Activated CD4-positive, alpha-beta T cell treated with anti-CD3 and anti-CD28 coated beads, Interleukin-2, Interleukin-6, amounts not matched to agents 100 ng/mL and 50 ng/mL, durations not matched to agents 16 hours and 8 hours (primary cell): ENCODE measurements at regions not wholly inside any gene's neighbourhood (a gene's known extent, or its start where the extent isn't known, plus 50 kb on each side); places are given as distances from the start of the nearest gene placed in this dataset.

ENCODE experiments used
- DNase-seq: peaks from one replicate; pipeline ENCODE4 v3.0.0-alpha.2; 2020

- no peak for DNase-seq
These were observed 317.4 kb downstream of the SAMD5 start for GRCh38 chr6:147825848-147826247.

- DNase-seq = no peak
These were observed 318.2 kb downstream of the SAMD5 start for GRCh38 chr6:147826698-147827097.

GRCh38 chr6:147829418-147829817, 320.9 kb downstream of the SAMD5 start:
- no peak for DNase-seq

GRCh38 chr6:147829835-147830234, 321.3 kb downstream of the SAMD5 start:
- DNase-seq = no peak

- DNase-seq = no peak
These were observed 322.9 kb downstream of the SAMD5 start for GRCh38 chr6:147831356-147831755.

- DNase-seq = no peak
These were observed 325.1 kb downstream of the SAMD5 start for GRCh38 chr6:147833607-147834006.

- DNase-seq = no peak
These were observed 325.7 kb downstream of the SAMD5 start for GRCh38 chr6:147834084-147834776.

GRCh38 chr6:147837540-147837939, 329.1 kb downstream of the SAMD5 start:
- DNase-seq = no peak

GRCh38 chr6:147839708-147840610, 331.5 kb downstream of the SAMD5 start:
- no peak for DNase-seq

- no peak for DNase-seq
These were observed 333.2 kb downstream of the SAMD5 start for GRCh38 chr6:147841547-147842148.

- DNase-seq = no peak
These were observed 341.2 kb downstream of the SAMD5 start for GRCh38 chr6:147849401-147850330.

- DNase-seq = no peak
These were observed 344.3 kb downstream of the SAMD5 start for GRCh38 chr6:147852772-147853171.

- no peak for DNase-seq
These were observed 345.1 kb downstream of the SAMD5 start for GRCh38 chr6:147853574-147853973.

- DNase-seq = no peak
These were observed 347.5 kb downstream of the SAMD5 start for GRCh38 chr6:147855803-147856482.

- no peak for DNase-seq
These were observed 348.2 kb downstream of the SAMD5 start for GRCh38 chr6:147856687-147857086.

GRCh38 chr6:147858421-147858820, 349.9 kb downstream of the SAMD5 start:
- DNase-seq = no peak

- DNase-seq = no peak
These were observed 350.6 kb downstream of the SAMD5 start for GRCh38 chr6:147859071-147859470.

GRCh38 chr6:147861696-147862095, 353.2 kb downstream of the SAMD5 start:
- DNase-seq = no peak

- no peak for DNase-seq
These were observed 359.1 kb downstream of the SAMD5 start for GRCh38 chr6:147867433-147868226.

- no peak for DNase-seq
These were observed 360.1 kb downstream of the SAMD5 start for GRCh38 chr6:147868427-147869190.
